Mesenchymal stem cell (in vitro differentiated cells and primary cell): ENCODE measurements at regions not wholly inside any gene's neighbourhood (a gene's known extent, or its start where the extent isn't known, plus 50 kb on each side); places are given as distances from the start of the nearest gene placed in this dataset.

Experiments used
- DNase-seq: peaks from one replicate; pipeline ENCODE4 v3.0.0-alpha.2; 2013
- H2AFZ ChIP-seq: one replicate; pipeline ENCODE4 v1.6.1; 2013; ENCODE audit warnings: low read depth, mild to moderate bottlenecking, control low read depth, inconsistent platforms, low read length, moderate library complexity
- H2AK5ac ChIP-seq: 2 replicates; pipeline ENCODE4 v1.6.1; 2013; ENCODE audit warnings: low read length, moderate library complexity, mild to moderate bottlenecking, inconsistent platforms; ENCODE audit not compliant: severe bottlenecking
- H2BK120ac ChIP-seq: one replicate; pipeline ENCODE4 v1.6.1; 2013; ENCODE audit warnings: low read depth, mild to moderate bottlenecking, inconsistent platforms, low read length, moderate library complexity
- H2BK12ac ChIP-seq, 2 experiments: one replicate each; pipeline ENCODE4 v1.6.1; 2013; ENCODE audit warnings: inconsistent platforms in 2 of 2, low read length in 2 of 2, mild to moderate bottlenecking in 2 of 2, moderate library complexity in 2 of 2, control low read depth in 1 of 2
- H2BK15ac ChIP-seq: one replicate; pipeline ENCODE4 v1.6.1; 2013; ENCODE audit warnings: mild to moderate bottlenecking, low read depth, inconsistent platforms; ENCODE audit not compliant: poor library complexity, severe bottlenecking
- H2BK5ac ChIP-seq: 2 replicates; pipeline ENCODE4 v1.6.1; 2013; ENCODE audit warnings: low read depth, mild to moderate bottlenecking, low read length, control low read depth, inconsistent platforms; ENCODE audit not compliant: poor library complexity, severe bottlenecking
- H3K14ac ChIP-seq, 2 experiments: one replicate each; pipeline ENCODE4 v1.6.1; 2013; ENCODE audit warnings: inconsistent platforms in 2 of 2, low read length in 2 of 2, control low read depth in 1 of 2, mild to moderate bottlenecking in 1 of 2, moderate library complexity in 1 of 2
- H3K18ac ChIP-seq, 2 experiments: one replicate each; pipeline ENCODE4 v1.6.1; 2013; ENCODE audit warnings: inconsistent platforms in 2 of 2, low read length in 2 of 2, control low read depth in 1 of 2, low read depth in 1 of 2, mild to moderate bottlenecking in 1 of 2
- H3K23ac ChIP-seq, 2 experiments: one replicate each; pipeline ENCODE4 v1.6.1; 2013; ENCODE audit warnings: inconsistent platforms in 2 of 2, low read length in 2 of 2, mild to moderate bottlenecking in 2 of 2, moderate library complexity in 2 of 2, control low read depth in 1 of 2
- H3K27ac ChIP-seq: 2 replicates; pipeline ENCODE4 v1.5.1; 2013; ENCODE audit warnings: mild to moderate bottlenecking, moderate library complexity, low read length, control low read depth, inconsistent platforms; ENCODE audit not compliant: poor library complexity, severe bottlenecking
- H3K27me3 ChIP-seq, 2 experiments: 2 replicates each; pipeline versions ENCODE4 v1.6.1 to v1.7.0; 2013; ENCODE audit warnings: low read length in 2 of 2, mild to moderate bottlenecking in 2 of 2, moderate library complexity in 2 of 2, control low read depth in 1 of 2, inconsistent platforms in 1 of 2; ENCODE audit not compliant: control insufficient read depth in 1 of 2, insufficient read depth in 1 of 2
- H3K36me3 ChIP-seq, 2 experiments: 2 replicates each; pipeline versions ENCODE4 v1.6.1 to v1.7.0; 2013; ENCODE audit warnings: low read length in 2 of 2, control low read depth in 1 of 2, inconsistent platforms in 1 of 2, low read depth in 1 of 2, mild to moderate bottlenecking in 1 of 2; ENCODE audit not compliant: insufficient read depth in 2 of 2, control insufficient read depth in 1 of 2
- H3K4ac ChIP-seq, 2 experiments: one replicate each; pipeline ENCODE4 v1.6.1; 2013; ENCODE audit warnings: inconsistent platforms in 2 of 2, low read length in 2 of 2, mild to moderate bottlenecking in 2 of 2, moderate library complexity in 2 of 2, control low read depth in 1 of 2, low read depth in 1 of 2
- H3K4me1 ChIP-seq: 2 replicates; pipeline ENCODE4 v1.6.1; 2013; ENCODE audit warnings: low read depth, low read length, control low read depth; ENCODE audit not compliant: control insufficient read depth, insufficient read depth
- H3K4me2 ChIP-seq: 2 replicates; pipeline ENCODE4 v1.6.1; 2013; ENCODE audit warnings: low read length, mild to moderate bottlenecking, inconsistent platforms; ENCODE audit not compliant: poor library complexity, severe bottlenecking
- H3K4me3 ChIP-seq, 2 experiments: 2 replicates each; pipeline versions ENCODE4 v1.5.1 to v1.7.0; 2013; ENCODE audit warnings: low read length in 2 of 2, mild to moderate bottlenecking in 2 of 2, control low read depth in 1 of 2, low read depth in 1 of 2; ENCODE audit not compliant: insufficient read depth in 1 of 2
- H3K79me1 ChIP-seq: replicated peaks from 2 replicates; pipeline ENCODE4 v1.6.1; 2013; ENCODE audit warnings: mild to moderate bottlenecking, control low read depth, low read length, inconsistent platforms; ENCODE audit not compliant: poor library complexity, severe bottlenecking
- H3K9ac ChIP-seq: 2 replicates; pipeline ENCODE4 v1.7.0; 2013; ENCODE audit warnings: mild to moderate bottlenecking, low read length, moderate library complexity
- H3K9me3 ChIP-seq: 2 replicates; pipeline ENCODE4 v1.7.0; 2013; ENCODE audit warnings: mild to moderate bottlenecking, low read length; ENCODE audit not compliant: control insufficient read depth
- H4K8ac ChIP-seq: one replicate; pipeline ENCODE4 v1.6.1; 2013; ENCODE audit warnings: inconsistent platforms, mild to moderate bottlenecking, low read length, moderate library complexity
- H4K91ac ChIP-seq: one replicate; pipeline ENCODE4 v1.6.1; 2013; ENCODE audit warnings: mild to moderate bottlenecking, low read length, inconsistent platforms
- WGBS: methylation state at CpG from one replicate; pipeline ENCODE4 v1.1.7; 2013; ENCODE audit warnings: mixed read lengths; 5-methylcytosine and 5-hydroxymethylcytosine counted together

GRCh38 chr3:168574455-168575158 lies 478.9 kb upstream of the GOLIM4 start:
- no peak overlapping the region for H2BK120ac ChIP-seq
- no peaks in the 10 kb centered on the region for H3K4me1 ChIP-seq
- H3K9ac ChIP-seq, result no peak overlapping the region
- no peak overlapping the region for H2AK5ac ChIP-seq
- no peaks in the 10 kb centered on the region for H3K79me1 ChIP-seq
- H3K4me2 ChIP-seq, result no peak overlapping the region
- H3K27me3 ChIP-seq, result no peaks in the 10 kb centered on the region
- no peak overlapping the region for H3K14ac ChIP-seq
- no peak overlapping the region for H3K4me3 ChIP-seq
- H4K8ac ChIP-seq, result no peak overlapping the region
- H3K4ac ChIP-seq, result no peak overlapping the region
- no peak overlapping the region for H4K91ac ChIP-seq
- no peak for DNase-seq
- no peak overlapping the region for H2BK5ac ChIP-seq
- H3K27ac ChIP-seq, result no peak overlapping the region
- no peaks in the 10 kb centered on the region for H3K36me3 ChIP-seq
- no peak overlapping the region for H2BK12ac ChIP-seq
- no peak overlapping the region for H2AFZ ChIP-seq
- H3K18ac ChIP-seq, result no peak overlapping the region
- H3K23ac ChIP-seq, result no peak overlapping the region
- no peaks in the 10 kb centered on the region for H3K9me3 ChIP-seq
- 0% methylated on average over 1 of the region's 1 CpG for WGBS
- H2BK15ac ChIP-seq, result no peak overlapping the region

- Histone ChIP-seq H3K4me2 (no peak overlapping the region), H2BK12ac (no peak overlapping the region), H4K8ac (no peak overlapping the region), H3K79me1 (no peaks in the 10 kb centered on the region), H2BK120ac (no peak overlapping the region), H3K23ac (no peak overlapping the region), H2AFZ (no peak overlapping the region), H2AK5ac (no peak overlapping the region), H3K4me3 (no peak overlapping the region), H3K14ac (no peak overlapping the region), H3K27ac (no peak overlapping the region), H3K18ac (no peak overlapping the region), H3K9me3 (no peaks in the 10 kb centered on the region), H3K27me3 (no peaks in the 10 kb centered on the region), H2BK15ac (no peak overlapping the region), H3K36me3 (no peaks in the 10 kb centered on the region), H4K91ac (no peak overlapping the region), H2BK5ac (no peak overlapping the region), H3K4ac (no peak overlapping the region), H3K9ac (no peak overlapping the region), H3K4me1 (no peaks in the 10 kb centered on the region)
- WGBS, result no CpG with 5 or more reads among the region's 2 CpGs
- peak; percentile 6 for DNase-seq
Measured at GRCh38 chr3:168570404-168571155, 474.9 kb upstream of the GOLIM4 start.

- WGBS, result 97% methylated on average over 3 of the region's 3 CpGs
- Histone ChIP-seq H3K9me3 (no peaks in the 10 kb centered on the region), H2BK12ac (no peak overlapping the region), H3K79me1 (no peaks in the 10 kb centered on the region), H3K27ac (no peak overlapping the region), H3K27me3 (no peaks in the 10 kb centered on the region), H3K18ac (no peak overlapping the region), H3K14ac (no peak overlapping the region), H3K9ac (no peak overlapping the region), H3K23ac (no peak overlapping the region), H2BK15ac (no peak overlapping the region), H3K4me3 (no peak overlapping the region), H3K4me1 (no peaks in the 10 kb centered on the region), H2BK120ac (no peak overlapping the region), H4K8ac (no peak overlapping the region), H2AFZ (no peak overlapping the region), H4K91ac (no peak overlapping the region), H2AK5ac (no peak overlapping the region), H3K36me3 (no peaks in the 10 kb centered on the region), H3K4ac (no peak overlapping the region), H2BK5ac (no peak overlapping the region), H3K4me2 (no peak overlapping the region)
- DNase-seq, result no peak
Measured at GRCh38 chr3:168558728-168559411, 463.1 kb upstream of the GOLIM4 start.

GRCh38 chr3:168552251-168552650 lies 456.5 kb upstream of the GOLIM4 start:
- Histone ChIP-seq H3K79me1 (no peaks in the 10 kb centered on the region), H2BK15ac (no peak overlapping the region), H3K4me3 (no peak overlapping the region), H3K18ac (no peak overlapping the region), H2BK12ac (no peak overlapping the region), H3K27ac (no peak overlapping the region), H2AFZ (no peak overlapping the region), H3K36me3 (no peaks in the 10 kb centered on the region), H3K9ac (no peak overlapping the region), H3K23ac (no peak overlapping the region), H4K91ac (no peak overlapping the region), H3K27me3 (no peaks in the 10 kb centered on the region), H2BK120ac (no peak overlapping the region), H3K4me1 (no peaks in the 10 kb centered on the region), H4K8ac (no peak overlapping the region), H2AK5ac (no peak overlapping the region), H3K4me2 (no peak overlapping the region), H3K9me3 (no peaks in the 10 kb centered on the region), H2BK5ac (peak overlapping the region; percentile 8), H3K14ac (no peak overlapping the region), H3K4ac (no peak overlapping the region)
- no peak for DNase-seq
